ENCODE measurements at regions not wholly inside any gene's neighbourhood (a gene's known extent, or its start where the extent isn't known, plus 50 kb on each side); places are given as distances from the start of the nearest gene placed in this dataset.

GRCh38 chr1:181345146-181345545 lies 138.2 kb upstream of the CACNA1E start:
- ATAC-seq (no peak), DNase-seq (ENCODE audit: low spot score) (no peak), FAIRE-seq (no peak)
- no peaks in the 10 kb centered on the region for H4K20me1 ChIP-seq (ENCODE audit: insufficient read depth, low read length)
- in situ Hi-C loops (cut with HindIII; ENCODE audit: extremely low pct_ligation_motif_present, low pct_unique_long_range_greater_than_20kb), result no loop called here
- no peaks in the 10 kb centered on the region for H3K4me1 ChIP-seq (ENCODE audit: insufficient read depth, low read length)
- H2AFZ ChIP-seq (ENCODE audit: low read length), result no peak overlapping the region
- no peak overlapping the region for H3K4me3 ChIP-seq (replicated peaks in 1 of 3; ENCODE audit: insufficient read depth in 1 of 3, low read depth in 2 of 3, low read length in 3 of 3)
- ChIA-PET CTCF (ENCODE audit: low intra/inter-chr PET ratio, low total read pairs) (no interaction called here), POLR2A (no interaction called here)
- 0% methylated on average over 3 of the region's 6 CpGs for WGBS (ENCODE audit: low lambda C conversion rate)
- H3K36me3 ChIP-seq (replicated peaks in 1 of 2; ENCODE audit: control insufficient read depth in 1 of 2, insufficient read depth in 2 of 2, low read length in 2 of 2), result no peaks in the 10 kb centered on the region
- TF ChIP-seq THAP11 (CRISPR knock-in tag; IDR thresholded peaks at IDR 0.05) (no peak), HNRNPUL1 (IDR thresholded peaks at IDR 0.05; ENCODE audit: low read depth, low read length) (no peak), NFE2L1 (CRISPR knock-in tag; IDR thresholded peaks at IDR 0.05; ENCODE audit: borderline replicate concordance) (no peak), ZNF296 (CRISPR knock-in tag; conservative IDR thresholded peaks at IDR 0.05) (no peak), AKAP8 (CRISPR knock-in tag; IDR thresholded peaks at IDR 0.05) (no peak), SP2 (CRISPR knock-in tag; IDR thresholded peaks at IDR 0.05) (no peak), BCL6 (CRISPR knock-in tag; IDR thresholded peaks at IDR 0.05) (no peak), KDM4B (CRISPR knock-in tag; IDR thresholded peaks at IDR 0.05) (no peak), SRSF9 (IDR thresholded peaks at IDR 0.05; ENCODE audit: borderline replicate concordance, insufficient read depth, low read depth, low read length, poor library complexity, severe bottlenecking) (no peak), ZNF260 (CRISPR knock-in tag; IDR thresholded peaks at IDR 0.05; ENCODE audit: borderline replicate concordance, low read depth) (no peak), PHF5A (CRISPR knock-in tag; IDR thresholded peaks at IDR 0.05; ENCODE audit: low read depth, unreplicated experiment) (no peak), ZNF761 (CRISPR knock-in tag; conservative IDR thresholded peaks at IDR 0.05) (no peak), UBTF (CRISPR knock-in tag; IDR thresholded peaks at IDR 0.05) (no peak), SMARCE1 (IDR thresholded peaks at IDR 0.05; ENCODE audit: borderline replicate concordance) (no peak), ZFP82 (CRISPR knock-in tag; IDR thresholded peaks at IDR 0.05; ENCODE audit: borderline replicate concordance) (no peak), SALL2 (CRISPR knock-in tag; IDR thresholded peaks at IDR 0.05) (no peak), DZIP1 (CRISPR knock-in tag; IDR thresholded peaks at IDR 0.05) (no peak), ZNF44 (CRISPR knock-in tag; IDR thresholded peaks at IDR 0.05) (no peak)
- TF ChIP-seq, protein P1, sequence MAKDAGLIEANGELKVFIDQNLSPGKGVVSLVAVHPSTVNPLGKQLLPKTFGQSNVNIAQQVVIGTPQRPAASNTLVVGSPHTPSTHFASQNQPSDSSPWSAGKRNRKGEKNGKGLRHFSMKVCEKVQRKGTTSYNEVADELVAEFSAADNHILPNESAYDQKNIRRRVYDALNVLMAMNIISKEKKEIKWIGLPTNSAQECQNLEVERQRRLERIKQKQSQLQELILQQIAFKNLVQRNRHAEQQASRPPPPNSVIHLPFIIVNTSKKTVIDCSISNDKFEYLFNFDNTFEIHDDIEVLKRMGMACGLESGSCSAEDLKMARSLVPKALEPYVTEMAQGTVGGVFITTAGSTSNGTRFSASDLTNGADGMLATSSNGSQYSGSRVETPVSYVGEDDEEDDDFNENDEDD (CRISPR knock-in tag; IDR thresholded peaks at IDR 0.05; ENCODE audit: borderline replicate concordance), result no peak
- TF ChIP-seq, protein P2, sequence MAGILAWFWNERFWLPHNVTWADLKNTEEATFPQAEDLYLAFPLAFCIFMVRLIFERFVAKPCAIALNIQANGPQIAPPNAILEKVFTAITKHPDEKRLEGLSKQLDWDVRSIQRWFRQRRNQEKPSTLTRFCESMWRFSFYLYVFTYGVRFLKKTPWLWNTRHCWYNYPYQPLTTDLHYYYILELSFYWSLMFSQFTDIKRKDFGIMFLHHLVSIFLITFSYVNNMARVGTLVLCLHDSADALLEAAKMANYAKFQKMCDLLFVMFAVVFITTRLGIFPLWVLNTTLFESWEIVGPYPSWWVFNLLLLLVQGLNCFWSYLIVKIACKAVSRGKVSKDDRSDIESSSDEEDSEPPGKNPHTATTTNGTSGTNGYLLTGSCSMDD (CRISPR knock-in tag; IDR thresholded peaks at IDR 0.05), result no peak
- H3K27me3 ChIP-seq (ENCODE audit: control insufficient read depth in 1 of 2, insufficient read depth in 2 of 2, low read length in 2 of 2), result peaks cover 4 to 32% of the 10 kb centered on the region in 2 experiments; a peak in 3 of 5 replicates
- H3K4me2 ChIP-seq (ENCODE audit: low read depth, low read length), result no peak overlapping the region
- no peak overlapping the region for H3K27ac ChIP-seq (ENCODE audit: extremely low read length, insufficient read depth, low read length)
- intact Hi-C loops (cut with micrococcal nuclease; ENCODE audit: unreplicated experiment), result no loop called here
- no peaks in the 10 kb centered on the region for H3K9me3 ChIP-seq (ENCODE audit: low read length)
- H3K9ac ChIP-seq (ENCODE audit: insufficient read depth, low read depth, low read length), result no peak overlapping the region
- BruUV-seq (replicated peaks), result no TSS peak
- no peaks in the 10 kb centered on the region for H3K79me2 ChIP-seq (ENCODE audit: insufficient read depth, low read length)
